ENCODE measurements at regions not wholly inside any gene's neighbourhood (a gene's known extent, or its start where the extent isn't known, plus 50 kb on each side); places are given as distances from the start of the nearest gene placed in this dataset.

DNA sequence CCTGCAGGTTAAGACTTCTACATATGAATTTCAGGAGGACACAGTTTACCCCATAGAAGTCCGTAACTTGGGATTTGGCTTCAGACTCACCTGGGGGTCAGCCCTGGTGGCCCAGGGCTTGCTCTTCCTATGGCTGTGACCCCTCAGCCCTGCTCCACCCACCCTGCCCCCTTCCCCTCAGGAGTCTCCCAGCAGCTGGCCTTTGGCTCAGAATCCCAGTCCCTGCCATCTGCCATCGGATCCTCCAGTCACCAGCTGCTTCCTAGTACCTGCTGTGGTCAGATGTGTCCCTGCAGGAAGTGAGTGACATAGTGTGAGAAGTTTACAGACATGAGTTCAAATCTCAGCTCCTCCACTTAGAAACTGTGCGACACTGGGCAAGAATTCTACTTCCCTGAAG lies 332.6 kb downstream of the NPHP4 start:
- DNase-seq (ENCODE audit: low read depth): no peak

DNA sequence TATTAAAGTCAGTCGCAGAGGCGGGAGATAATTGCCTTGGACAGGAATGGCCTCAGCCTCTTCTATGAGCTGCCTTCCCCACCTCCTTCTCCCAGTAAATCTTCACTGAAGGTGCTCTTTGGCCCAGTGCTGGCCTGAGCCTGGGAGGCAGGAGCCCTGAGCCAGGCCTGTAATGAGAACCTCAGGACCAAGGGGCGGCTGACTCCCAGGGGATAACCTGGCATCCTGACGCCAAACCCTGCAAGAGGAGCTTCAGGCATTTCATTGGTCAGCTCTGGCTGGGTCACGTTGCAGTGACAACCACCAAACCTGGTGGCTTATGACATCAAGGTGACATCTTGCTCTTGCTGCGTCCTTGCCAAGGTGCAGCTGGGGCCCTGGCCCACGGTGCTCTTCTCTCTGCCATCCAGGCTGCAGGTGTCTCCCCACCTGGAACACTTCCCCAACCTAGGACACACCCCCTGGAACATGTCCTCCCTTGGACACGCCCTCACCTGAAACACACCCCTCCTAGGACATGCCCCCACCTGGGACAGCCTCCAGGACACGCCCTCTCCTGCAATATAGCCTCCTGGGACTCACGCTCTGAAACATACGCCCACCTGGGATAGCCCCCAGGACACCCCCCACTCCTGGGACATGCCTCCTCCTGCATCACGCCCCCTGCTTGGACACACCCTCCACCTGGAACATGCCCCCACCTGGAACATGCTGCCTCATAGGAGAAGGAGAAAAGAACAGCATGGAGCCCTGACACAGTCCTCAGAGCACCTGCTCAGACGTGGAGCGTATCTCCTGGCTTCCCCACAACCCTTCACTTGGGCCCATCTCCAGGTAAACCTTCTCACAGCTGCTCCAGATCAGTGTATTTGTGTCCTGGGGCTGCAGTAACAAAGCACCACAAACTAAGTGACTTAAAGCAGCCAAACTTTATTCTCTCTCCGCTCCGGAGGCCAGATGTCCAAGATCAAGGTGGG lies 333.6 kb downstream of the NPHP4 start:
- no peak for DNase-seq (ENCODE audit: low read depth)

DNA sequence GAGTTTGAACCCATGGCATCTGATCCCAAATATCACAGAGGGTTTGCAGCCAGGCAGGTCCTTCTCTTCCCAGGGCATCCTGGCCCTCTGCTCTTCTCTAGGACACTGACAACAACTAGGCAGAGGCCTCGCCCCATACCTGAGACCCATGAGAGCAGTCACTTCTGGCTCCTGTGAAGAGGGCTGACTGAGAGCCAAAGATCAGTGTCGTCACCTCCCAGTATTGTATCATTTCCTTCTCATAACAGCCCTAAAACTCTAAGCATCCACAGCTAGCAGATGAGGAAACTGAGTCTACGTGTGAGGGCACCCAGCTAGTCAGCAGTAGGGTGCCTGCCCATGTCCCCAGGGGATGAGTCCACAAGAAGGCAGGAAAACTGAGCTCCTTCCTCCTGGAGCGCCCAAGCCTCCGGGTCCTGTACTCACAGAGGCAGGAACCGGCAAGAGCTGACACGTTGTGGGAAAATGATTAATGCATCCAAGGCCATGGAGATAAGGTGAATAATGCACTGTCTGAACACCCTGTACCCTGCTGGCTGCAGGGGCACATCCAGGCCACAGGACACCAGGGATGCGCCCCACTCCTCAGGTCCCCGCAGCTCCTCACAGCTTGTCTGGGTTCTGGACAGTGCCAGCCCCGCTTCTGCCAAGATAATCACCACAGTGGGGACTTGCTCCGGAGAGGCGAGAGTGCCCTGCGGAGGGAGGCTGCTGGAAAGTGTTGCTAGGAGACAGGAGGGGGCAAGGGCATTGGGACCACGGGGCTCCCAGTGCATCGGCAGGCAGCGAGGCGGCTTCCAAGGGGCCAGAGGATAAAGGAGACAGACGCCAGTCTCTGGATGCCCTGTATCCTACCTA lies 340.0 kb downstream of the NPHP4 start:
- DNase-seq (ENCODE audit: low read depth): no peak

DNA sequence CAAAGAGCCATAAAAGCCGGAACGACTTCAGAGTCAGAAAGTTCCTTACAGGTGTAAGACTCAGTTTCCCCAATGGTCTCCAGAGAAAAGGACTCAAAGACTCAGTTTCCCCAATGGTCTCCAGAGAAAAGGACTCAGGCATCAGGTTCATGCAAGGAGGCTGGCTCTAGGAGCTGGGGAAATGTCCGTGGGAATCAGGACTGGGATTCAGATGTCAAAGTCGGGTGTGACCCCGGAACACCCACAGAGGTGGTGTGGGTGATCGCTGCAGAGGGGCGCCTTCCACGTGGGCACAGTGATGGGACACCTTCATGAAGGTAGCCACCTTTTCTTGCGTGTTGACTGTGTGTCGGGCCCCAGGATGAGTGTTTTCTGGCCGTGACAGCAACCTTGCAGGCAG lies 340.8 kb downstream of the NPHP4 start:
- DNase-seq (ENCODE audit: low read depth): no peak

DNA sequence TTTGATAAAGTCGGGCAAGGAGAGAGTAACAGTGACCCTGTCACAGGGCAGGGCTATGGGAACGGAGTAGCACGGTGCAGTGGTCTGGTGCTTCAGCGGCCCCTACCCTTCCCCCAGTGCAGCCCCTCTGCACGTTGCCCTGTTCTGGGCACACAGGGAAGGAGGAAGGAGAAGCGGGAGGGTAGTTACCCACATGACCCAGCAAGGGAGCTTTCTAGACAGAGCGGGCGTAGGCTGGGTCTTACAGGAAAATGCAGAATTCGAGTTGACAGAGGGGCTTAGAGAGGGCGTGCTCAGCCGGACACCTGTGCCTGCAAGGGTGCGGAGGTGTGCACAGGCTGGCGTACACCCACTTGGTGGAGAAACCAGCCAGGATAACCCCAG lies 341.2 kb downstream of the NPHP4 start:
- DNase-seq (ENCODE audit: low read depth): no peak

DNA sequence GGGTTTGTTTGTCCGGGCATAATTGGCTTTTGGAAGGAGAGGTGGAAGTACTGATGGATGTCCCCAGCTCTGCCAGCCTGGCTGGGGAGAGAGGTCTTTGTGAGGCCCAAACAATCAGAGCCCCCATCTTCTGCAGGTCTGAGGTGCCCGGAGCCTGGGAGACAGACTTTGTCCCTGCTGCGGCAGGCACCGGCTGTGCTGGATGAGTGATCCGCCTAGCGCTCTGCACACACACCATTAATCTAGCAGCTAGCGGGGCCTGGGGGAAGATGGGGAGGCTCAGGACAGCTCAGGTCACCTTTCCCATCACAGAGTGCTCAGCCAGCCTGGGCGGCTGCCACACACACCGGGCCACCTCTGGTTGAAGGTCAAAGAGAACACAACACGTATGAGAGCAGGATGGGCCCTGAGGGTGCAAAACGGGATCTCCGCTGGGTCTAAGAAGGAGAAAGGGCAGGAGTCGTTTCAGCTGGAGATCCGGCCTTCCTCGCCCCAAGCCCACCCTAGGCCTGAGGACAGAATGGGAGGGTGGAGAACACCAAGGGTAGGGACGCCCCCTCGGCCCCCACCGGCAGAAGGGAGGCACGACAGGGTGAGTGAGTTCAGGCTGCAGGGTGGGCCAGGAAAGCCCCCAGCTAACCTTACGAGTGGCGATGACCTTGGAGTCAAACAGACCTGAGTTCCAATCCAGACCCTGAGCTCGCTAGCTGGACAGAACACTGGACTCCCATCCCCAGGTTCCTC lies 341.8 kb downstream of the NPHP4 start:
- DNase-seq (ENCODE audit: low read depth): no peak

DNA sequence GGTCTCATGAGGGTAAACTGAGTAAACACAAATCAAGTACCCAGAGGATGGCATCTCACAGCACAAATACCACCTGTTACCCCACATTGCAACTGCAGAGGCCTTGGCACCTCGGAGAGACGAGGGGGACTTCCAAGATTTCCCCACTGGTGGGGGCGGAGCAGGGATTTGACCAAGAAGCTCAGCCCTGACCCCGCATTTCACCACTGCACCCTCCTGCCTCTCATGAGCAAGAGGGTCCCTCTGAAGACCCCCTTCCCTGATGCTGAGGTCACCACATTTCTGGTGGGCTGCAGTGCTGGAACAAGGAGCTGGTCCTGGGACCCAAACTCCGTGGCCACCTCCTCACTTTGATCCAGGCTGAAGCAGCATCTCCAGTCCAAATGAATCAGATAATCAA lies 342.4 kb downstream of the NPHP4 start:
- no peak for DNase-seq (ENCODE audit: low read depth)

DNA sequence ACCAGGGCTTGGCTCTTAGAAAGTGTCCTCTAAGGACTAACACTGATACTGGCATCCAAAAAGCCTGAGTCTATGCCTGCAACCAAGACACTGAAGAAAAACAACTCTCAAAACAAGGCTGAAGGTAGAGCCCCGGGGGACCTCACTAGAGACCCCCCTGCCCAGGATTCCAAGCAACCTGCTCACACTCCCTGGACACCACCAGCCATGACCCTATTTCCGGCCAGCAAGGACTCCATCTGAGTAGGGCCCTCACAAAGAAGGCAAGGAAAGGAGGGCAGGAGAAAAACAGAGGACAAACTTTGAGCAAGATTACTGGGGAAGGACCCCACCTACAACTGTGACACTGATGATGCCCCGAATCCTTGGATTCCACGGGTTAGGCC lies 343.1 kb downstream of the NPHP4 start:
- no peak for DNase-seq (ENCODE audit: low read depth)

DNA sequence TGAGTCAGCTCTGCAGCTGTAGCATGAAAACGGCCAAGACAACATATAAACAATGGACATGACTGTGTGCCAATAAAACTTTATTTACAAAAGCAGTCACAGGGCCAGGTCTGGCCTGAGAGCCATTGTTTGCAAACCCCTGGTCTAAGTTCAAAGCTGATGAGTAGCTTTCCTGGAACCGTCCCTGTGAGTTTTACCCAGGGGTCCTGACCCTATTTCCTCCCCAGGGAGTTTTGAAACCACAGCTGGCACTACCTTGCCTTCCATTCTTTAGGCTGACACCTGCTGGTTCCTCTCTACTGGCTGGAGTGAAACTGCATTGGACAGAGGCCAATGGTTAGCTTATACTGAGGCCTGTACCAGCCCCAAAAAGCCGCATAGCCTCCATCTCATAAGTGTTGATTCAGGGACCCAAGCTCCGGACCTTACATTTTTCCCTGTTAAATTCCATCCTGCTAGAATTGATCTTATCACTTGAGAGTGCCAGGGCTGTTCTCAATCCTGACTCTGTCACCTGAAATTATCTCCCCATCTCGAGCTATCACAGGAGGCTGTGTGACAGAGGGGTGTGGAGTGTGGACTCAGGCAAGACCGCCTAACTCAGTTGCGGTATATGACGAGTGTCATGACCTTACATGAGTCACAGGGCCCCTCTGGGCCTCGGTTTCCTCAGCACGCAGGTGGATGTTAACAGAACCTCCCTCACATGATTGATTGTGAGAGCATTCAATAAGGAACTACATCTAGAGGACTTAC lies 343.6 kb downstream of the NPHP4 start:
- no peak for DNase-seq (ENCODE audit: low read depth)

DNA sequence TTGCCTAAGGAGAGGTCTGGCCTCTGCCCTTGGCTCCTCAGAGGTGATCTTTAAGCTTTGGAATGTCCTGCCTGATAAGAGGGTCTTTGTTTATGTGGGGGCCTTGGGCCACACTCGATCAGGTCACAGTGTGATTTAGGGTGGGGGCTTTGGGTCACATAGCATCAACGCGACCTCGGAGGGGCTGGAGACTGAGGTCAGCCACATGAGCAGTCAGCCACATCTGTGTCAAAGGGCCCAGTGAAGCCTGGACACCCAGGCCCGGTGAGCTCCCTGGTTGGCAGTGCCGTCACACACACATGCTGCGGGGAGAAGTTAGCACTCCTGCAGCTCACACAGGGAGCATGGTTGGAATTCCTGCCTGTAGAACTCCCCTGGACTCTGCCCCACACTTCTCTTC lies 345.0 kb downstream of the NPHP4 start:
- DNase-seq (ENCODE audit: low read depth): no peak

DNA sequence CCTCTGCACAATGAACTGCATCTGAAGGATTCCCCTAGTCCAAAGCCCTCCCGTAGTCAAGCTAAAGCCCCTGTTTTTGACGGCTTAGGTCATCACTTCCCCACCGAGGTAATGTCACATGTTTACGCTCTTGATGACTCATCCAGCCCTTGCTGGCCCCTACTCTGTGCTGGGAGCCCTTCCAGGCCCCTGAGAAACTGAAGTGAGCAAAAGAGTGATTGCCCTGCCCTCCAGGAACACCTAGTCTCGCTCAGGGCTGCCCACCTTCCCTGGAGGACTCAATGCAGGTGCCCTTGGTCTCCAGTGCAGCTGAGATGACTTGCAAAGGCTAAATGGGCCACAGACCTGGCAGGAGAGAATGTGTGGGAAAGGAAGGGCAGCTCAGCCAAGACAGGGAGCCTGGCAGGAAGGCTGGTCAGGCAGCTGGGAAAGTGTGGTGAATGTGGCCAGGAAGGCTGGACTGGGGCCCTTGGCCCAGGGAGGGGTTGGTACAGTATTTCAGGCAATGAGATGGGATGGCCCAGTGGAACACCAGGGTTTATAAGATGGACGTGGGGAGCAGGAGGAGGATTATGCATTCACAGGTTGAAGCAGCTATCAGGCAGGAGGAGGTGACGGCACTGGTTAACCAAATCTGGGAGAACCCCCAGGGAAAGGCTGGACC lies 345.6 kb downstream of the NPHP4 start:
- no peak for DNase-seq (ENCODE audit: low read depth)

DNA sequence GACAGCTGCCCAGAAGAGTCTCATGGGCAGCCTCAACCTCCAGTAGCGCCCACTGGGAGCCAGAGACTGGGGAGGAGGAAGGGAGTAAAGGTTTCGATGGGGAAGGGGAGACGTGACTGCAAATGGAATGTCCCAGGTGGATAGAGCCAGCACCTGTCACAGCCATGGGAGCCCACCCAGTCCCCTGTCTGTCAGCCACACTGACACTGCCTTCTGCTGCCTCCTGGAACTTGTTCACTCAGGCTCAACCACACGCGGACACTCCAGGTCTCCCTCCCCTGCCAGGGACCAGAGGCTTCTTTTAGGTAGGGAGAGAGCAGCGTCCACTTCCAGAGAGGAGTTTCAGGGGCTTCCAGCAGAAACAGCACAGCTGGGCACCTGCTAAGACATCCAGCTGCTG lies 346.3 kb downstream of the NPHP4 start:
- DNase-seq (ENCODE audit: low read depth): no peak

DNA sequence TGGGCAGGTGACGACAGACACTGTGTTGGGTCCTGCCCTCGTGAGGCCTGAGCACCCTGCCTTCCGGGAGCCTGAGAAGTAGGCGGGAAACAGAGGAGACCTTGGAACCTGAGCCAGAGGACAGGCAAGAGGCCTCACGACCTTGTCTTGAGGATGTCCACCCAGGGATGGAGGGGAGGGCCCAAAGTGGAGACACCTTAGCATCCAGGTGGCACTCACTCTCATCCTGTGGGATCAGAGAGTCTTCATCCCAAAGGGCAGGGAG lies 347.2 kb downstream of the NPHP4 start:
- no peak for DNase-seq (ENCODE audit: low read depth)

DNA sequence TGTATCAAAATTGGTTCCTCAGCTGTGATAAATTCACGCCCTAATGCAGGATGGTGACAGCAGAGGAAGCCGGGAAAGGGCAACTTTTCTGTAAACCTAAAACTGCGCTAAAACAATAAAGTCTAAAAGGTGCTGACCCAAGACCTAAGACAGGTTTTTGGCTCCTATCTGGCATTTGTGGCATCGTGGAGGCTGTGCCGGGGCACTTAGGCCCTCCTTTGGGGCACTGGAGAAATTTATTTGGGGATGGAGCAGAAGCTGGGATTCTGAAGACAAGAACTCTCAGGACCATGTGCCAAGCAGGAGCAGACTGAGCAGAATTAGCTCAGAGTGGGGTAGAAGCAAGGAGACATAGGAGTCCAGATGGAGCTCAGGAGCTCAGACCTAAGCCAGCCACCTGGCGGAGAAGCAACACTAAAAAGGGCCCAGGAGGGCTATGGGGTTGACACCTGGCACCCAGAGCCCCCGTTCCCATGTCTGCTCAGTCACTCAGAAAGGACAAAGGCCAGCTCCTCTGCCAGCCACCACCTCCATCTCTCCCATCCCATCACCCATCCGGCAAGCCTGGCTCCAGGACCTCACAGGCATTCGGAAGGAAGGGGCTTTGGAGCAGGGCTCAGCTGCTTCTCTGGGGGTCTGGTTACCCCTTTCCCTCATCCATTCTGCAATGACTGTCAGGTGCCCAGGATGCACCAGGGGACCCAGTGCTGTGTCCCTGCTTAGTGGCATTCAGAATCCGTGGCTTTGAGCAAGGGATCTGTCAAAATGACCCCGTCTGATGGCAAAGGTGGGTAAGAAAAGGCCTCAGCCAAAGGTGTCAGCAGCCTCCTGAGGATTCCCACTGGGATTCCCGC lies 347.7 kb downstream of the NPHP4 start:
- no peak for DNase-seq (ENCODE audit: low read depth)

DNA sequence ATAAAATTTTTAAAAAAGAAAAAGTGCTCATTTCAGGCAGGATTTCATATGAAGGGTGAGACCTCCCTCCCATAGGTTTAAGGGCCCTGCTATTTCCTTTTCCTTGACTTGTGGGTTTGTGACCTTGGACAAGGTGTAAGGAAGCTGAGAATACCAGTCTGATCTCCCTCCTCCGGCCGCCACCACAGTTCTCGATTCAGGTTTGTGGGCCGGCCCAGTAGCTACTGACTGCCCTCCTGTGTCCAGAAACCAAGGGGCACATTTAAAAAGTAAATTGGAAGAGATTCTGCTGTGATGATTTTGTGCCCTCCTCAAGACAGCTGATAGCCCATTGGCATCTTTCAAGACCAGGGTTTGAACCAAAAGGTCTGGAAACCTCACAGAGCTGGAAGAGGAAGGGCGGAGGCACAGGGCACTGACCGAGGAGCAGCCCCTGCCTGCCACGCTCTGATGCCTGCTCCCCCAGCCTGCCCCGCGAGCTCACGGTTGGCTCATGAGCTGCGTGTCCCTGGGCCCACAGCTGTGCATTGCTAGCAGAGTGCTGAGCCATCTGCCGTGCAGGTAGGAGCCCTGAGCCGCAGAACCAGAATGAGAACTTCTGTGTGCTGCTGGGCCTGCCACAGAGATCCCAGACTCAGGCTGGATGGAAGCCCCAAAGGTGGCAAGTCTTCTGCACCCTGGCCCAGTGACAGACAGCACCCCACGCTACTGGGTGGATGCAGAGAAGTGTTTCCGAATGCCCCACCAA lies 348.7 kb downstream of the NPHP4 start:
- no peak for DNase-seq (ENCODE audit: low read depth)

DNA sequence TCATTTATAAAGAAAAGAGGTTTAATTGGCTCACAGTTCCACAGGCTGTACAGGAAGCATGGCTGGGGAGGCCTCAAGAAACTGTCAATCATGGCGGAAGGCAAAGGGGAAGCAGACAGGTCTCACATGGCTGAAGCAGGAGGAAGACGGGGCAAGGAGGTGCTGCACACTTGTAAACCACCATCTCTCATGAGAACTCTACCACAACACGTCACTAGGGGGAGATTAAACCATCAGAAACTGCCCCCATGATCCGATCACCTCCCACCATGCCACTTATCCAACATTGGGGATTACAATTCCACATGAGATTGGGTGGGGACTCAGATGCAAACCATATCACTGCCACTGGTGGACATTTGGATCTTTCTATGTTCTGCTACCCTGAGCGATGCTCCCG lies 351.4 kb downstream of the NPHP4 start:
- no peak for DNase-seq (ENCODE audit: low read depth)

DNA sequence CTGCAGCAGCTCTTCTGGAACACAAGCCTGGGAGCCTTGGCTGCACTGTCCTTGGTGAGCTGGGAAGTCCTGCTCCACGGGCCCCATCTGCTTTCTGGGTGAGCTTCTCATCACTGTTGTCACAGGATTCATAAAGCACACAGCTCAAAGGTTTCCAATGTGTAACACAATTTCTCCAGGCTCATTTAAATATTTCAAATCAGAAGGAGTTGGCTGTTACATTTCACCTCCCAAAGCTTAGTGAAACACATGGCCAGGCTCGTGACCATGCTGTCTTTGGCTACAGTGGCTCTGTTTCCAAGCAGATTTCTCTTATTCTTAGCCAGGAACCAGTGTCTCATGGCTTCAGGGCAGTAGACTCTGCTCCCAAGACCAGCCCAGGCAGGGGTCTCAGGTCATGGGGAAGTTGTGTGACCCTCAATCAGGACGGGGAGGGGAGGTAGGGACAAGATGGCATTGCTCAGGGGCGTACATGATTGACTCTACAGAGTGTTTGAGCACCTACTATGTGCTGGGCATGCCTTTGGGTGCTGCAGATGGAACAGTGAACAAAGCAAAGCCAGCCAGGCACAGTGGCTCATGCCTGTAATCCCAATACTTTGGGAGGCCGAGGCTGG lies 353.0 kb downstream of the NPHP4 start:
- no peak for DNase-seq (ENCODE audit: low read depth)

DNA sequence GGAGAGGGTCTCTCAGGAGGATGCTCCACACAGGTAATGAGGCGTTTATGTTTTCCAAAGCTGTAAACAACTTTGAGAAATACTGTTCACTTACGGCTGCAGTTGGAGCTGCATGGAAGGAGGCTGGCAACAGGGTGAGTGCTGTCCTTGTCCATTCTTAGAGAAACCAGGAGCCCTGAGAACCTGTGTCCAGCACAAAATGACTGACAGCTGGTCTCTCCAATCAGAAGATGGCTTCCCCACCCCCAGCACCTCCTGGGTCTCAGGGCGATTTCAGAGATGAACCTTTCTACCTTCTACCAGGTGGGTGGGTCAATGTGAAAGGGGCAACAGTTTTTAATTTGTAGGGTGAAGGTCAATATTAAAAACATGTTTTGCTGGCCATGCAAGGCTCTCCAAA lies 353.6 kb downstream of the NPHP4 start:
- DNase-seq (ENCODE audit: low read depth): no peak

DNA sequence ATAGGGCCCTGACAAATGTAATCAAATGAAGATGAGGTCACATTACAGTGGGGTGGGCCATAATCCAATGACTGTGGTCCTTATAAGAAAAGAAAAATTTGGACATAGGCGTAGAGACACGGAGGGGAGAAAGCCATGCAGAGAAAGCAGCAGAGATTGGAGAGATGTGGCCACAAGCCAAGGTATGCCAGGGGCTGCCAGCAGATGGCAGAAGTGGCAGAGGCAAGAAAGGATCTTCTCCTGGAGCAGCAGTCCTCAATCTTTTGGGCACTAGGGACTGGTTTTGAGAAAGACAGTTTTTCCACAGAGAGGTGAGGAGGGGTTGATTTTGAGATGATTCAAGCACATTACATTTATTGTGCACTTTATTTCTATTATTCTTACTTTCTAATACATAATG lies 355.1 kb downstream of the NPHP4 start:
- DNase-seq (ENCODE audit: low read depth): no peak

All from renal cortical epithelial cell (primary cell).